A549 (cell line): ENCODE measurements at regions not wholly inside any gene's neighbourhood (a gene's known extent, or its start where the extent isn't known, plus 50 kb on each side); places are given as distances from the start of the nearest gene placed in this dataset.

Experiments
- ATAC-seq, 2 experiments: fragments of 200-7000 bp in 1 of 2; fragments of >200 bp in 1 of 2; cut with Nextera tagmentation in 1 of 2; cut with Tn5 transposase in 1 of 2; 3 replicates each; pipeline versions ENCODE4 v1.8.0 to v1.9.1; 2018 to 2020; ENCODE audit warnings: mild to moderate bottlenecking in 1 of 2, moderate library complexity in 1 of 2
- CTCF ChIA-PET: fragments of 300-600 bp; sonication (Branson Sonifier 250); formaldehyde crosslinking; extraction: SDS; loops from one replicate; lab custom pipeline; 2021; ENCODE audit warnings: antibody characterized with exemption, inconsistent platforms; lab: Yijun Ruan, JAX
- POLR2A ChIA-PET: fragments of 350-600 bp; formaldehyde crosslinking; extraction: SDS; loops from one replicate; lab custom pipeline; 2021; ENCODE audit warnings: antibody characterized with exemption, inconsistent platforms; lab: Yijun Ruan, JAX
- DNase-seq, 2 experiments: peaks; one replicate each; pipeline versions ENCODE4 v3.0.0 to v3.0.0-alpha.2; 2011 to 2016; ENCODE audit warnings: low read depth in 1 of 2, low spot score in 1 of 2
- FAIRE-seq: peaks from 2 replicates; lab custom pipeline; 2011; peaks lifted over from hg19 to GRCh38; lab: Jason Lieb, UNC
- H3K27ac ChIP-seq, 2 experiments: fragments of >200 bp; sonication (Bioruptor Twin); formaldehyde crosslinking; 3 replicates each; pipeline ENCODE4 v1.5.1; 2016 to 2017
- H3K4me1 ChIP-seq: fragments of >200 bp; sonication (Bioruptor Twin); formaldehyde crosslinking; 3 replicates; pipeline ENCODE4 v1.6.1; 2016
- H3K4me2 ChIP-seq: fragments of >200 bp; sonication (Bioruptor Twin); formaldehyde crosslinking; 3 replicates; pipeline ENCODE4 v1.6.1; 2016
- H3K4me3 ChIP-seq: fragments of >200 bp; sonication (Bioruptor Twin); formaldehyde crosslinking; 3 replicates; pipeline ENCODE4 v1.5.1; 2016
- H3K9me3 ChIP-seq: fragments of >200 bp; sonication (Bioruptor Twin); formaldehyde crosslinking; 3 replicates; pipeline ENCODE4 v1.6.1; 2016
- CBX8 ChIP-seq: fragments of 200-600 bp; sonication (generic); IDR thresholded peaks from 2 replicates; pipeline ENCODE4 v1.6.1; 2016
- EHF ChIP-seq: fragments of 250-450 bp; sonication (Bioruptor Pico); IDR thresholded peaks from 2 replicates; pipeline ENCODE4 v1.5.0; 2020; ENCODE audit warnings: mild to moderate bottlenecking
- EP300 ChIP-seq, 2 experiments: fragments of >200 bp; sonication (Bioruptor Twin); formaldehyde crosslinking; IDR thresholded peaks; 2 replicates in 1 of 2; 3 replicates in 1 of 2; pipeline ENCODE4 v1.6.1; 2016 to 2017
- ESRRA ChIP-seq: fragments of 150-350 bp; IDR thresholded peaks from 2 replicates; pipeline ENCODE4 v1.6.1; 2014; ENCODE audit warnings: mild to moderate bottlenecking, low read length, borderline replicate concordance
- GATA3 ChIP-seq: IDR thresholded peaks from 2 replicates; pipeline ENCODE4 v1.6.1; 2012; ENCODE audit warnings: borderline replicate concordance
- HDAC2 ChIP-seq: fragments of 200-600 bp; sonication (generic); IDR thresholded peaks from 2 replicates; pipeline ENCODE4 v1.6.1; 2016
- HOXB13 ChIP-seq: fragments of 250-450 bp; sonication (Bioruptor Pico); IDR thresholded peaks from 2 replicates; pipeline ENCODE4 v1.5.0; 2020; ENCODE audit warnings: low read depth, mild to moderate bottlenecking, moderate library complexity
- HOXB5 ChIP-seq: fragments of 250-450 bp; sonication (Bioruptor Pico); IDR thresholded peaks from 2 replicates; pipeline ENCODE4 v1.5.0; 2020; ENCODE audit warnings: mild to moderate bottlenecking, moderate library complexity
- JUNB ChIP-seq: fragments of >200 bp; sonication (Bioruptor Twin); formaldehyde crosslinking; IDR thresholded peaks from 2 replicates; pipeline ENCODE4 v1.6.1; 2016
- MAFK ChIP-seq: fragments of 450-650 bp; IDR thresholded peaks from 2 replicates; pipeline ENCODE4 v1.6.1; 2014; ENCODE audit not compliant: partially characterized antibody
- NFE2L2 ChIP-seq: fragments of 150-350 bp; conservative IDR thresholded peaks from 2 replicates; pipeline ENCODE4 v1.6.1; 2014; ENCODE audit warnings: low read length
- RARB ChIP-seq: fragments of 250-450 bp; sonication (Bioruptor Pico); IDR thresholded peaks from 2 replicates; pipeline ENCODE4 v1.8.0; 2021; ENCODE audit warnings: mild to moderate bottlenecking, moderate library complexity
- RFX5 ChIP-seq: fragments of 450-650 bp; IDR thresholded peaks from 2 replicates; pipeline ENCODE4 v1.7.1; 2014; ENCODE audit warnings: antibody characterized with exemption, mild to moderate bottlenecking, moderate library complexity
- RNF2 ChIP-seq: fragments of 200-600 bp; sonication (generic); IDR thresholded peaks from 2 replicates; pipeline ENCODE4 v1.6.1; 2016; ENCODE audit warnings: low read depth, mild to moderate bottlenecking, antibody characterized with exemption, moderate library complexity, borderline replicate concordance
- SMC3 ChIP-seq: fragments of >200 bp; sonication (Bioruptor Twin); formaldehyde crosslinking; IDR thresholded peaks from 3 replicates; pipeline ENCODE4 v1.6.1; 2018; ENCODE audit warnings: inconsistent platforms
- SREBF2 ChIP-seq: fragments of 450-650 bp; IDR thresholded peaks from 2 replicates; pipeline ENCODE4 v1.6.1; 2014; ENCODE audit warnings: mild to moderate bottlenecking, moderate library complexity
- ZSCAN20 ChIP-seq: fragments of 250-450 bp; sonication (Bioruptor Pico); IDR thresholded peaks from 2 replicates; pipeline ENCODE4 v1.8.0; 2022; ENCODE audit warnings: mild to moderate bottlenecking, moderate library complexity
- WGBS: methylation state at CpG from one replicate; pipeline ENCODE4 v1.1.6; 2017; ENCODE audit errors: missing lambda C conversion rate; 5-methylcytosine and 5-hydroxymethylcytosine counted together
- TF ChIP-seq, protein P1 (sequence below): fragments of >200 bp; sonication (Bioruptor Twin); formaldehyde crosslinking; IDR thresholded peaks from 2 replicates; pipeline ENCODE4 v1.6.1; 2016
- TF ChIP-seq, protein P2 (sequence below): fragments of 150-350 bp; IDR thresholded peaks from 2 replicates; pipeline ENCODE4 v1.6.1; 2014; ENCODE audit warnings: low read depth, mild to moderate bottlenecking, low read length
- TF ChIP-seq, protein P3 (sequence below): fragments of 200-600 bp; sonication (generic); IDR thresholded peaks from 2 replicates; pipeline ENCODE4 v1.6.1; 2016; ENCODE audit warnings: antibody characterized with exemption, mild to moderate bottlenecking, moderate library complexity
- TF ChIP-seq, protein P4 (sequence below): IDR thresholded peaks from 2 replicates; pipeline ENCODE4 v1.6.1; 2012

DNA sequence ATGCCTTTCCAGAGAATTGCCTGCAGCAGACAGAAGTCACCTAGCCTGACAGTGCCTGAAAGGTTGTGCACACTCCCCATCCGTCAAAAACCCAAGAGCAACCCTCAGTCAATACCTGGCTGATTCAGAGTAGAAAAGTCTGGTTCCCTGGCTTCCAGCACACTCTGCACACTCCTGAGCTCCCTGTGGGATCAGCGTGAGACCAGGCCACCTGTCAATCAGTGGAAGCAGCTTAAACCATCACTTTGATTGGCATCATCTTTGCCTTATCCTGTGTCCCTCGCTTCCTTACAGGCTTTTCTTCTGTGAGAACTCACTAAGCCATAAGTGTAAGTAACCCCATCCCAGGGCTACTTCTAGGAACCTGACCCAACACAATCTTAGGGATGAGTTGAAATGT, 109.8 kb downstream of the ACTL7B start (continued):
- no peak for TF ChIP-seq RARB (CRISPR knock-in tag)
- no peak for TF ChIP-seq CBX8
- no peak for TF ChIP-seq HOXB13

DNA sequence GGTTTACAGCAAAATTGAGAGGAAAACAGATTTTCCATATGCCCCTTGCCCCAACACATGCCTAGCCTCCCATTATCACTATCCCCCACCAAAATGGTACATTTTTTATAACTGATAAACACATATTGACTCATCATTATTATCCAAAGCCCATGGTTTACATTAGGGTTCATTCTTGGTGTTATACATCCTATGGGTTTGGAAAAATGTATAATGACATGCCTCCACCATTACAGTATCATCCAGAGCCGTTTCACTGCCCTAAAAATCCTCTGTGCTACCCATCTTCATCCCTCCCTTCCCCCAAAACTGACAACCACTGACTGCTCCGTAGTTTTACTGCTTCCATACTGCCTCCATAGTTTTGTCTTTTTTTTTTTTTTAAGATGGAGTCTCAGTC, 111.1 kb downstream of the ACTL7B start:
- no peak for DNase-seq
- WGBS = 41% methylated on average over 2 of the region's 2 CpGs
- CTCF ChIA-PET = interaction anchor here (1.2 kb wide), 1 partner anchor 17 kb away, joined by 3 read pairs; no protein-coding TSS in a partner anchor
- no peak for ATAC-seq
- Histone ChIP-seq H3K4me3 (no peak overlapping the region), H3K9me3 (no peaks in the 10 kb centered on the region), H3K27ac (no peak overlapping the region), H3K4me1 (no peaks in the 10 kb centered on the region; the same call in 1 of the 3 replicates), H3K4me2 (no peak overlapping the region)
- POLR2A ChIA-PET = no interaction called here
- FAIRE-seq = no peak
- TF ChIP-seq GATA3 (no peak), ZSCAN20 (no peak), NFE2L2 (no peak), SMC3 (no peak), JUNB (no peak), HDAC2 (no peak), EP300 (IDR thresholded peaks at IDR 0.05) (no peak)
- TF ChIP-seq, protein P1, sequence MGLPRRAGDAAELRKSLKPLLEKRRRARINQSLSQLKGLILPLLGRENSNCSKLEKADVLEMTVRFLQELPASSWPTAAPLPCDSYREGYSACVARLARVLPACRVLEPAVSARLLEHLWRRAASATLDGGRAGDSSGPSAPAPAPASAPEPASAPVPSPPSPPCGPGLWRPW = no peak

DNA sequence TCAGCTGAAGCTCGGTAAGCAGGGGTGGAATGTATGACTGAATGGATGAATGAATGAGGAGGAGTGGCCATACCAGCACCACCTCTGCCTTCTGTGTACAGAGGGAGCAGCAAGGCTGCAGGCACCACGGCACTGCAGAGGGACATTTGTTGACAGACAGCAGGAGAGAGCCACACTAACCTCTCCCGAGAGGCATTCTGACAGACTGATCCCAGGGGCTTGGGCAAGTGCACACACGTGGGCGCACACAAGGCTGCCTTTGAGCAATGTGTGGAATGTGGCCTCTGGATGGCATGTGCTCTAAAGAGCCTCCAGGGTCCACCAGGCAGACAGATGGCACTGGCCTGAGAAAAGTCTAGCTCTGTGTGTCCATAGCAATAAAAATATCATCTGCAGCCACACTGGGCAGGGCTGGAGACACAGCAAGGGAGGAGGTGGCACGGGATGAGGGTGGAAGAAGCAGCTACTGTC, 111.8 kb downstream of the ACTL7B start:
- no peaks in the 10 kb centered on the region; the same call in 1 of the 3 replicates for H3K4me1 ChIP-seq
- no peak overlapping the region for H3K4me3 ChIP-seq
- WGBS = 11% methylated on average over 2 of the region's 6 CpGs
- FAIRE-seq (no peak), DNase-seq (peak in 1 of 2 experiments; percentile 16), ATAC-seq (peak; percentile 69 to 73; a peak in 5 of 6 replicates)
- H3K4me2 ChIP-seq = 0 out of 3 replicates have a peak overlapping the region, but pooled peaks have one; percentile 9
- H3K9me3 ChIP-seq = no peaks in the 10 kb centered on the region
- CTCF ChIA-PET = interaction anchor here (0.9 to 1.2 kb wide), 2 partner anchors 18 to 179 kb away, joined by 3 to 4 read pairs; no protein-coding TSS in a partner anchor
- no peak for TF ChIP-seq NFE2L2
- no peak for TF ChIP-seq RNF2
- TF ChIP-seq, protein P2, sequence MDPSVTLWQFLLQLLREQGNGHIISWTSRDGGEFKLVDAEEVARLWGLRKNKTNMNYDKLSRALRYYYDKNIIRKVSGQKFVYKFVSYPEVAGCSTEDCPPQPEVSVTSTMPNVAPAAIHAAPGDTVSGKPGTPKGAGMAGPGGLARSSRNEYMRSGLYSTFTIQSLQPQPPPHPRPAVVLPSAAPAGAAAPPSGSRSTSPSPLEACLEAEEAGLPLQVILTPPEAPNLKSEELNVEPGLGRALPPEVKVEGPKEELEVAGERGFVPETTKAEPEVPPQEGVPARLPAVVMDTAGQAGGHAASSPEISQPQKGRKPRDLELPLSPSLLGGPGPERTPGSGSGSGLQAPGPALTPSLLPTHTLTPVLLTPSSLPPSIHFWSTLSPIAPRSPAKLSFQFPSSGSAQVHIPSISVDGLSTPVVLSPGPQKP = no peak
- no peak for TF ChIP-seq SREBF2
- no peak for TF ChIP-seq MAFK
- TF ChIP-seq HOXB5 (CRISPR knock-in tag) = no peak
- no peak for TF ChIP-seq RFX5
- TF ChIP-seq EHF = no peak
- TF ChIP-seq JUNB = no peak
- TF ChIP-seq, protein P3, sequence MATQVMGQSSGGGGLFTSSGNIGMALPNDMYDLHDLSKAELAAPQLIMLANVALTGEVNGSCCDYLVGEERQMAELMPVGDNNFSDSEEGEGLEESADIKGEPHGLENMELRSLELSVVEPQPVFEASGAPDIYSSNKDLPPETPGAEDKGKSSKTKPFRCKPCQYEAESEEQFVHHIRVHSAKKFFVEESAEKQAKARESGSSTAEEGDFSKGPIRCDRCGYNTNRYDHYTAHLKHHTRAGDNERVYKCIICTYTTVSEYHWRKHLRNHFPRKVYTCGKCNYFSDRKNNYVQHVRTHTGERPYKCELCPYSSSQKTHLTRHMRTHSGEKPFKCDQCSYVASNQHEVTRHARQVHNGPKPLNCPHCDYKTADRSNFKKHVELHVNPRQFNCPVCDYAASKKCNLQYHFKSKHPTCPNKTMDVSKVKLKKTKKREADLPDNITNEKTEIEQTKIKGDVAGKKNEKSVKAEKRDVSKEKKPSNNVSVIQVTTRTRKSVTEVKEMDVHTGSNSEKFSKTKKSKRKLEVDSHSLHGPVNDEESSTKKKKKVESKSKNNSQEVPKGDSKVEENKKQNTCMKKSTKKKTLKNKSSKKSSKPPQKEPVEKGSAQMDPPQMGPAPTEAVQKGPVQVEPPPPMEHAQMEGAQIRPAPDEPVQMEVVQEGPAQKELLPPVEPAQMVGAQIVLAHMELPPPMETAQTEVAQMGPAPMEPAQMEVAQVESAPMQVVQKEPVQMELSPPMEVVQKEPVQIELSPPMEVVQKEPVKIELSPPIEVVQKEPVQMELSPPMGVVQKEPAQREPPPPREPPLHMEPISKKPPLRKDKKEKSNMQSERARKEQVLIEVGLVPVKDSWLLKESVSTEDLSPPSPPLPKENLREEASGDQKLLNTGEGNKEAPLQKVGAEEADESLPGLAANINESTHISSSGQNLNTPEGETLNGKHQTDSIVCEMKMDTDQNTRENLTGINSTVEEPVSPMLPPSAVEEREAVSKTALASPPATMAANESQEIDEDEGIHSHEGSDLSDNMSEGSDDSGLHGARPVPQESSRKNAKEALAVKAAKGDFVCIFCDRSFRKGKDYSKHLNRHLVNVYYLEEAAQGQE = no peak
- TF ChIP-seq, protein P1 = no peak
- no peak for TF ChIP-seq EP300 (IDR thresholded peaks at IDR 0.05)
- no peak for TF ChIP-seq ESRRA
- TF ChIP-seq, protein P4, sequence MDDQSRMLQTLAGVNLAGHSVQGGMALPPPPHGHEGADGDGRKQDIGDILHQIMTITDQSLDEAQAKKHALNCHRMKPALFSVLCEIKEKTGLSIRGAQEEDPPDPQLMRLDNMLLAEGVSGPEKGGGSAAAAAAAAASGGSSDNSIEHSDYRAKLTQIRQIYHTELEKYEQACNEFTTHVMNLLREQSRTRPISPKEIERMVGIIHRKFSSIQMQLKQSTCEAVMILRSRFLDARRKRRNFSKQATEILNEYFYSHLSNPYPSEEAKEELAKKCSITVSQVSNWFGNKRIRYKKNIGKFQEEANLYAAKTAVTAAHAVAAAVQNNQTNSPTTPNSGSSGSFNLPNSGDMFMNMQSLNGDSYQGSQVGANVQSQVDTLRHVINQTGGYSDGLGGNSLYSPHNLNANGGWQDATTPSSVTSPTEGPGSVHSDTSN = no peak
- no peak overlapping the region for H3K27ac ChIP-seq
- POLR2A ChIA-PET = no interaction called here
